ENCODE measurements at regions not wholly inside any gene's neighbourhood (a gene's known extent, or its start where the extent isn't known, plus 50 kb on each side); places are given as distances from the start of the nearest gene placed in this dataset.

DNA sequence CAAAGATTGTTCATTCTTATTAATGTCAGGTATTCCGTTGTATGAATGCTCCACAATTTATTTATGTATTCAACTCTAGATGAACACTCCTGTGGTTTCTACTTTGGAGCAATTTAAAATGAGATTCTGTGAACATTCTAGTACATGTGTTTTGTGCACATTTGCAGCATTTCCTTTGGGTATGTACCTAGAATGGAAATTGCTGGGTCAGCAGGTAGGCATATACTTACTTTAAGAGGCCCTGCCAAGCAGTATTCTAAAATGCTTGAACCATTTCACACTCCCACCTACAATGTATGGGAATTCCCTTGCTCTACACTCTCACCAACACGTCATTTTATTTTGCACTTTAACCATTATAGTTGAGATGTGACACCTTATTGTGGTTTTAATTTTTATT lies 59.4 kb upstream of the MAGEB2 start:
- intact Hi-C loops (cut with DNase I): no loop called here
- ATAC-seq (no peak), DNase-seq (no peak)

DNA sequence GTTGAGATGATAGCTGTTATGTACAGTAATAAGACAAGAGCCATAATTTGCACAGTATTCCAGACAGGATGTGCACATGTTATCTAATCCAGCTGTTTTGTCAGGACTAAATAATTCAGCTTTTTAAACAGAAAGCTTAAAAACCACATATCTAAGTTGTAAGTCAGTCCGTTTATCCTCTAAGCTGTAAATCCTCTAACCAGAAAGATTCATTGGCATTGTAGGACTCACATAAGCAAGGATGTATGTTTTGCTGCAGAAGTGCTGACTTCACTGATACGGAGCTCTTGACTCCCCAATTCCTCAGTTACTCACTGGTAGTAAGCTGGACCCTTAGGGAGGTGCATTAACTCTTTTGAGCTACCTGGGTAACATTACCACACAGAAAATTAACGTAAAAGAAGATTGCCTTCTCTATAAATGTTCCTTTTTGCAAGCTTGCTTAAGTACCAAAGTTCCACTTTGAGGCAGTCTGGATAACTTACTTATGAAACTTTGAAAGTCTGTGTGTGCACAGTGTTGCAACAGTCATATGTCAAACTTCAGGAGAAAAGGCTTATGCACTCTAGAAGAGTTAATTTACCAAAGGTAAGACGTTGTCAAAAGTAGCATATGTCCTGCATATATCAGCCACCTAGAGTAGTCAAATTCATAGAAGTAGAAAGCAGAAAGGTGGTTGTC lies 58.3 kb upstream of the MAGEB2 start:
- DNase-seq (no peak), ATAC-seq (no peak)
- intact Hi-C loops (cut with DNase I): no loop called here

DNA sequence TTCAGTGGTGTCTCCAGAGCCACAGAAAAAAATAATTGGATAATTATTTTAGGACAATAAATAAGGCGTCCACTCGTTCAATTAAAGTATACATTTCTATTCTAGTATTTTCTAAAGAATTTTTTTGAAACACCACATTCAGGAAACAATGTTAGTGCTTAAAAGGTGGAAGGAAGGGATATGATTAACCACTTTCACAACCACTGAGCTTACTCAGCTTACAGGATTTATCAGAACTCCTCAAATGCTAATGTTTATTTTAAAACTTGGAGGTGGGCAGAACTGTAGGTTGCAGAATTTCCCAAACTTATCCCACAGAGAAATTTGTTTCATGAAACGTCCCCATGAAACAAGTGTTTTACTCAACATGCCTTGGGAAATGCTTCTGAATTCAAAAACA lies 54.3 kb upstream of the MAGEB2 start:
- ATAC-seq (no peak), DNase-seq (no peak)
- intact Hi-C loops (cut with DNase I): no loop called here

Data from left cardiac atrium (tissue), 4 donors.